Neural cell (in vitro differentiated cells): ENCODE measurements at regions not wholly inside any gene's neighbourhood (a gene's known extent, or its start where the extent isn't known, plus 50 kb on each side); places are given as distances from the start of the nearest gene placed in this dataset.

Source experiments
- H2AFZ ChIP-seq: fragments of 200-600, 300-800 bp; sonication (generic), shearing (Covaris generic); 2 replicates; pipeline ENCODE4 v1.6.0; 2014; ENCODE audit warnings: low read depth, mild to moderate bottlenecking, antibody characterized with exemption, low read length, moderate library complexity
- H3F3A ChIP-seq: fragments of 200-600 bp; shearing (Covaris generic); 2 replicates; pipeline ENCODE4 v1.6.1; 2016; ENCODE audit warnings: mild to moderate bottlenecking, moderate library complexity, mixed read lengths, antibody characterized with exemption, low read length; ENCODE audit not compliant: insufficient read depth, poor library complexity, severe bottlenecking
- H3K27ac ChIP-seq: fragments of 200-600, 300-800 bp; sonication (generic), shearing (Covaris generic); 2 replicates; pipeline ENCODE4 v1.5.1; 2014; ENCODE audit warnings: mild to moderate bottlenecking, low read length, moderate library complexity
- H3K27me3 ChIP-seq: fragments of 300-800, 200-600 bp; sonication (generic), shearing (Covaris generic); 2 replicates; pipeline ENCODE4 v1.6.0; 2014; ENCODE audit warnings: mild to moderate bottlenecking, low read depth, low read length, moderate library complexity; ENCODE audit not compliant: insufficient read depth
- H3K36me3 ChIP-seq: fragments of 300-800, 200-600 bp; sonication (generic), shearing (Covaris generic); 2 replicates; pipeline ENCODE4 v1.5.1; 2014; ENCODE audit warnings: mild to moderate bottlenecking, antibody characterized with exemption, low read length, moderate library complexity; ENCODE audit not compliant: insufficient read depth
- H3K4me2 ChIP-seq: fragments of 300-800, 200-600 bp; sonication (generic), shearing (Covaris generic); 2 replicates; pipeline ENCODE4 v1.6.0; 2014; ENCODE audit warnings: mild to moderate bottlenecking, low read length
- H3K4me3 ChIP-seq: fragments of 300-800, 200-600 bp; sonication (generic), shearing (Covaris generic); 2 replicates; pipeline ENCODE4 v1.5.1; 2014; ENCODE audit warnings: mild to moderate bottlenecking, low read length, moderate library complexity
- H3K79me2 ChIP-seq: fragments of 200-600 bp; shearing (Covaris generic); replicated peaks from 2 replicates; pipeline ENCODE4 v1.6.0; 2014; ENCODE audit warnings: mild to moderate bottlenecking, low read length, moderate library complexity; ENCODE audit not compliant: insufficient read depth
- H3K9ac ChIP-seq: fragments of 300-800, 200-600 bp; sonication (generic), shearing (Covaris generic); 2 replicates; pipeline ENCODE4 v1.6.1; 2016; ENCODE audit warnings: mild to moderate bottlenecking, low read length, mixed read lengths
- H3K9me2 ChIP-seq: fragments of 200-600 bp; shearing (Covaris generic); 2 replicates; pipeline ENCODE4 v1.6.1; 2016; ENCODE audit warnings: mild to moderate bottlenecking, low read length, mixed read lengths; ENCODE audit not compliant: insufficient read depth
- H3K9me3 ChIP-seq: fragments of 200-600, 300-800 bp; sonication (generic), shearing (Covaris generic); 2 replicates; pipeline ENCODE4 v1.6.1; 2016; ENCODE audit warnings: mild to moderate bottlenecking, mixed run types, low read length, moderate library complexity, mixed read lengths
- H4K20me1 ChIP-seq: fragments of 200-600 bp; shearing (Covaris generic); 2 replicates; pipeline ENCODE4 v1.6.1; 2016; ENCODE audit warnings: mild to moderate bottlenecking, mixed run types; ENCODE audit not compliant: insufficient read depth
- EP300 ChIP-seq: fragments of 450-650 bp; conservative IDR thresholded peaks from 2 replicates; pipeline ENCODE4 v1.6.1; 2014; ENCODE audit warnings: antibody characterized with exemption, mild to moderate bottlenecking, moderate library complexity; ENCODE audit not compliant: poor library complexity, severe bottlenecking
- EZH2 ChIP-seq: fragments of 200-600, 300-800 bp; shearing (Covaris generic), sonication (generic); IDR thresholded peaks from 2 replicates; pipeline ENCODE4 v1.6.1; 2014; ENCODE audit warnings: antibody characterized with exemption, low read length, borderline replicate concordance, mild to moderate bottlenecking; ENCODE audit not compliant: insufficient read depth, poor library complexity, severe bottlenecking
- MXI1 ChIP-seq: fragments of 450-650 bp; conservative IDR thresholded peaks from 2 replicates; pipeline ENCODE4 v1.6.1; 2014; ENCODE audit warnings: antibody characterized with exemption, mild to moderate bottlenecking; ENCODE audit not compliant: poor library complexity, severe bottlenecking
- POLR2AphosphoS5 ChIP-seq: IDR thresholded peaks from 2 replicates; pipeline ENCODE4 v1.6.1; 2012
- RAD21 ChIP-seq: fragments of 450-650 bp; conservative IDR thresholded peaks from 2 replicates; pipeline ENCODE4 v1.6.1; 2014; ENCODE audit warnings: antibody characterized with exemption, mild to moderate bottlenecking, moderate library complexity
- REST ChIP-seq: IDR thresholded peaks from 2 replicates; pipeline ENCODE4 v1.6.1; 2012; ENCODE audit warnings: borderline replicate concordance
- SMC3 ChIP-seq: fragments of 450-650 bp; conservative IDR thresholded peaks from 2 replicates; pipeline ENCODE4 v1.6.1; 2014; ENCODE audit warnings: antibody characterized with exemption, mild to moderate bottlenecking, moderate library complexity; ENCODE audit not compliant: poor library complexity
- TAF1 ChIP-seq: IDR thresholded peaks from 2 replicates; pipeline ENCODE4 v1.6.1; 2012; ENCODE audit warnings: low read depth
- TF ChIP-seq, protein P1 (sequence below): fragments of 450-650 bp; IDR thresholded peaks from 2 replicates; pipeline ENCODE4 v1.5.1; 2014; ENCODE audit warnings: antibody characterized with exemption, mild to moderate bottlenecking, moderate library complexity; ENCODE audit not compliant: poor library complexity, severe bottlenecking

DNA sequence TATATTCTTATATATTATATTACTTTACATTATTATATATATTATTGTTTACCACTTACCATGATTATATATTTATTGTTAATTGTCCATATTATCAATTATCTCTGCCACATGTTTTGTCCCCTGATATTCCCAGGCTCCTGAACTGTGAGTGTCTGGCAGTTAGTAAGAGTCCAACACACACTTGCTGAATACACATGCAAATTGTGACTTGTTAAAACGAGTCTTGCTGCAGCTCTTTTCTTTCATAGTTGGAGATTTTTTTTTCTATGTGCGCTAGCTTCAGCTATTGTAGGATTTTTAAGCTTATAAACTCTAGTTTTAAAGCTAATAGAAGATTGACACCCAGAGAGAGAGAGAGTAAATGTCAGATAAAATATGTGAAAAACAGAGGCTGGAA lies 207.8 kb upstream of the FAM3C start:
- Histone ChIP-seq H3K79me2 (no peaks in the 10 kb centered on the region), H3K4me3 (no peak overlapping the region), H3K9me3 (no peaks in the 10 kb centered on the region), H3K9me2 (no peaks in the 10 kb centered on the region), H4K20me1 (no peaks in the 10 kb centered on the region), H2AFZ (no peak overlapping the region), H3K27me3 (no peaks in the 10 kb centered on the region), H3K27ac (no peak overlapping the region), H3K36me3 (no peaks in the 10 kb centered on the region), H3F3A (no peaks in the 10 kb centered on the region), H3K4me2 (no peak overlapping the region), H3K9ac (no peak overlapping the region)
- TF ChIP-seq SMC3 (no peak), RAD21 (no peak), EZH2 (no peak), TAF1 (no peak), EP300 (no peak), MXI1 (no peak), POLR2AphosphoS5 (no peak), REST (no peak)
- TF ChIP-seq, protein P1, sequence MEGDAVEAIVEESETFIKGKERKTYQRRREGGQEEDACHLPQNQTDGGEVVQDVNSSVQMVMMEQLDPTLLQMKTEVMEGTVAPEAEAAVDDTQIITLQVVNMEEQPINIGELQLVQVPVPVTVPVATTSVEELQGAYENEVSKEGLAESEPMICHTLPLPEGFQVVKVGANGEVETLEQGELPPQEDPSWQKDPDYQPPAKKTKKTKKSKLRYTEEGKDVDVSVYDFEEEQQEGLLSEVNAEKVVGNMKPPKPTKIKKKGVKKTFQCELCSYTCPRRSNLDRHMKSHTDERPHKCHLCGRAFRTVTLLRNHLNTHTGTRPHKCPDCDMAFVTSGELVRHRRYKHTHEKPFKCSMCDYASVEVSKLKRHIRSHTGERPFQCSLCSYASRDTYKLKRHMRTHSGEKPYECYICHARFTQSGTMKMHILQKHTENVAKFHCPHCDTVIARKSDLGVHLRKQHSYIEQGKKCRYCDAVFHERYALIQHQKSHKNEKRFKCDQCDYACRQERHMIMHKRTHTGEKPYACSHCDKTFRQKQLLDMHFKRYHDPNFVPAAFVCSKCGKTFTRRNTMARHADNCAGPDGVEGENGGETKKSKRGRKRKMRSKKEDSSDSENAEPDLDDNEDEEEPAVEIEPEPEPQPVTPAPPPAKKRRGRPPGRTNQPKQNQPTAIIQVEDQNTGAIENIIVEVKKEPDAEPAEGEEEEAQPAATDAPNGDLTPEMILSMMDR: no peak

- no peak overlapping the region for H3K4me2 ChIP-seq
- TF ChIP-seq EP300 (no peak), REST (no peak), SMC3 (no peak), POLR2AphosphoS5 (no peak), TAF1 (no peak)
- no peak overlapping the region for H2AFZ ChIP-seq
- no peaks in the 10 kb centered on the region for H3K36me3 ChIP-seq
- no peak overlapping the region for H3K27ac ChIP-seq
- no peaks in the 10 kb centered on the region for H3K27me3 ChIP-seq
- no peak overlapping the region for H3K9ac ChIP-seq
- H3K4me3 ChIP-seq: no peak overlapping the region
- no peaks in the 10 kb centered on the region for H3K9me3 ChIP-seq
- H3K9me2 ChIP-seq: no peaks in the 10 kb centered on the region
- H4K20me1 ChIP-seq: no peaks in the 10 kb centered on the region
- H3K79me2 ChIP-seq: no peaks in the 10 kb centered on the region
- no peaks in the 10 kb centered on the region for H3F3A ChIP-seq
These were observed 203.8 kb upstream of the FAM3C start for GRCh38 chr7:121599887-121600286.
